SU-DHL-6 (cell line): ENCODE measurements at regions not wholly inside any gene's neighbourhood (a gene's known extent, or its start where the extent isn't known, plus 50 kb on each side); places are given as distances from the start of the nearest gene placed in this dataset.

ENCODE experiments used
- EZH2phosphoT487 ChIP-seq: fragments of 200-600 bp; sonication (generic), shearing (Covaris generic); conservative IDR thresholded peaks from 2 replicates; pipeline ENCODE4 v1.6.1; 2018; ENCODE audit warnings: mild to moderate bottlenecking, antibody characterized with exemption, low read length, moderate library complexity, mixed read lengths
- TF ChIP-seq, protein P1 (sequence below): fragments of 200-600 bp; sonication (generic); IDR thresholded peaks from one replicate; pipeline ENCODE4 v1.5.1; 2017; ENCODE audit warnings: antibody characterized with exemption, mild to moderate bottlenecking, low read length, moderate library complexity; ENCODE audit not compliant: insufficient read depth, poor library complexity, severe bottlenecking

- TF ChIP-seq, protein P1, sequence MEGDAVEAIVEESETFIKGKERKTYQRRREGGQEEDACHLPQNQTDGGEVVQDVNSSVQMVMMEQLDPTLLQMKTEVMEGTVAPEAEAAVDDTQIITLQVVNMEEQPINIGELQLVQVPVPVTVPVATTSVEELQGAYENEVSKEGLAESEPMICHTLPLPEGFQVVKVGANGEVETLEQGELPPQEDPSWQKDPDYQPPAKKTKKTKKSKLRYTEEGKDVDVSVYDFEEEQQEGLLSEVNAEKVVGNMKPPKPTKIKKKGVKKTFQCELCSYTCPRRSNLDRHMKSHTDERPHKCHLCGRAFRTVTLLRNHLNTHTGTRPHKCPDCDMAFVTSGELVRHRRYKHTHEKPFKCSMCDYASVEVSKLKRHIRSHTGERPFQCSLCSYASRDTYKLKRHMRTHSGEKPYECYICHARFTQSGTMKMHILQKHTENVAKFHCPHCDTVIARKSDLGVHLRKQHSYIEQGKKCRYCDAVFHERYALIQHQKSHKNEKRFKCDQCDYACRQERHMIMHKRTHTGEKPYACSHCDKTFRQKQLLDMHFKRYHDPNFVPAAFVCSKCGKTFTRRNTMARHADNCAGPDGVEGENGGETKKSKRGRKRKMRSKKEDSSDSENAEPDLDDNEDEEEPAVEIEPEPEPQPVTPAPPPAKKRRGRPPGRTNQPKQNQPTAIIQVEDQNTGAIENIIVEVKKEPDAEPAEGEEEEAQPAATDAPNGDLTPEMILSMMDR, result no peak
- no peak for TF ChIP-seq EZH2phosphoT487
Observed at GRCh38 chr4:116598980-116599789, 486.2 kb downstream of the TRAM1L1 start.
